ENCODE measurements at regions not wholly inside any gene's neighbourhood (a gene's known extent, or its start where the extent isn't known, plus 50 kb on each side); places are given as distances from the start of the nearest gene placed in this dataset.

DNA sequence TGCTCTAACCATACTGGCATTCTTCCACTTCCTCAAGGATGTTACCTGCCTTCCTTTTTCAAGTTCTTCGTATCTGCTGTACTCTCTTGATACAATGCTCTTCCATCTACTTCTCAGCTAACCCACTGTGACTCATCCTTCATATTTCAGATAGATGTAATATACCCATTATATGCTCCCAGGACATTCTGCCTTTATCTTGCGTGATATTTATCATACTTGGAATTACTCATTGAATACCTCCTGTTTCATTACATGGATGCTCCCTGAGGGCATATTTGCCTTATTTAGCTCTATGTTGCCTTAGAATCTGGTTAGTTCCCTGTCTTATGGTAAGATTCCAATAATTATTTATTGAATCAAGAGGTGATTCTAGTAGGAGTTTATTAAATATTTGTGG is 706.4 kb downstream of the SORCS3 start:
- FAIRE-seq, result no peak

DNA sequence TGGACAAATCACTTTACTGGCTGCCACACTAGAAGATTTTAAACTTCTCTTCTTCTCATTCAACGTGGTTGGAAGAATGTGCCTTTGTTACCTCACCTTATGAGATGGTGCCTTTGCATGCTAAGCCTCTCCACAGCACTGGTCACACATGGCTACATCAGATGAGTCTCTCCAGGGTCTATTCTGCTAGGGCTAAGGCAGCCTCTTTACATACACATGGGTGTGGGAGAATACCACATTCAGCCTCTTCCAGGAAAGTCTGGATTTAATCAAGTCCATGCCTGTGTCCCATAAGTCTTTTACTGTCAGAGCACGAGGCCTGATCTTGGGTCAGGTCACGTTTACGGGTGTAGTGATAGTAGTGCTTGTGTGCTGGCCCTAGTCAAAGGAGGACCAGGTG is 701.5 kb downstream of the SORCS3 start:
- no peak for FAIRE-seq

DNA sequence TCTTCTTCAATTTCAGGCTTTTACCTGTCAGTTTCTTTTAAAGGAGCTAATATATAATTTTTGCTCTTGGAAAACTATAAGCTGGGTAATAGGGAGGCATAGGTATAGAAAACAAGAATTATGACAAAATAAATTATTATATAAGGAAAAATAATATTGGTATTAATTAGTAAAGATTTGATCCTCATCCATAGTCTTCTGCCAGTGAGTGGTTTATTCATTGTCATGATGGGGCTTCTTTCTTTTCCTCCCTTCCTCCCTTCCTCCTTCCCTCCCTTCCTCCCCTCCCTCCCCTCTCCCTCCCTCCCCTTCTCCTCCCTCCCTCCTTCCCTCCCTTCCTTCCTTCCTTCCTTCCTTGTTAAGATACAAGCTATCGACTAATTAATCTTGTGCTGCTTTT is 698.6 kb downstream of the SORCS3 start:
- FAIRE-seq, result no peak

DNA sequence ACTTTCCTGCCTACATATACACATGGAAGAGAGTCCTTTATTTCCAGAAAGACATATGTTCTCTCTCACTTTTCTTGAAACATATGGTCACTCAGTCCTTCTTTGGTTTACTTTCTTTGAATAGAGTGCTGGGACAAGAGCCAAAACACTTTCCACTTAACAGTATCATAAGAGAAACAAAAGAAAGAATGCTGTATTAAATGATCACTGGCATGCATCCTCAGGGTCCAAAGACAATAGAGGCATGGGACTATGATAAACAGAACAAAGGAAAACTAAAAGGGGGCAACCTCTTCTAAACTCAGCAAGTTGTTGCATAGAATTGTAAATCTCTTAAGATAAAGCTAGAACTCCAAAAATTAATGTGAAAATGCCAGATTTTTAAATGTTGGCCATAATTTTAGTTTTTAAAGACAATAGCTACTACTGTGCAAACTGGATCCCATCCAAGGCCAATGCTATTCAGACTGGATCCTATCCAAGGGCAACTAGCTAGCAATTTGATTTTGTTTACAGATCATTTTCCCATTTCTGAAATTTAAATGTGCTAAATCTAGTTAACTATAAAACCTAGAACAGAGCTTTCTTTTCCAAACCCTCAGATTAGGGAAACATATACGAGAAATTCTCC is 687.5 kb downstream of the SORCS3 start:
- no peak for FAIRE-seq
